Peyer's patch (tissue), 4 donors: ENCODE measurements at regions not wholly inside any gene's neighbourhood (a gene's known extent, or its start where the extent isn't known, plus 50 kb on each side); places are given as distances from the start of the nearest gene placed in this dataset.

Experiments used
- POLR2A ChIP-seq, 2 donors: fragments of 450-650 bp; IDR thresholded peaks; one replicate each; pipeline ENCODE4 v1.5.1; 2017; ENCODE audit warnings: antibody characterized with exemption in 2 of 2, mild to moderate bottlenecking in 2 of 2, moderate library complexity in 2 of 2
- TF ChIP-seq, protein P1 (sequence below), 6 experiments: fragments of 450-650 bp in 4 of 6; fragments of 200-600 bp in 2 of 6; sonication (generic) in 1 of 6; IDR thresholded peaks; one replicate each; pipeline ENCODE4 v1.5.1; 2017 to 2019; ENCODE audit warnings: antibody characterized with exemption in 6 of 6, mild to moderate bottlenecking in 3 of 6, moderate library complexity in 1 of 6

DNA sequence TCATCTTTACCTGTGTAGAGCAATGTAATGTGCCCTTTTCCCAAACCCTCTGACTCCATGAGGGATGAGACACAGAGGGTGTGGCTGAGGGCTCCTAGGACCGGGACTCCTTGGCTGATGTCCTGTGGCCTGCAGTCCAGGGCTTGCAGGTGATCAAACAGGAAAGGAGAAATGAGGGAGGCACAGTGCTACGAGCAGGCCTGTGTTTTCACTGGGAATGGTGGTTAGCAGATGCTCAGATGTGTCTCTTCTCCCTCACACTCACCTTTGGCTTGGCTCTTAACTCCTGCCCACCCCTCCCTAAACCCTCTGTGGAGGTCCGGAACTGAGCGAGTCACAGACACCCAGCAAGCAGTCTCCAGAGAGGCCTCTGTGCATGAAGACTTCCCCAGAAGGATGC lies 254.4 kb downstream of the DAD1 start:
- TF ChIP-seq, protein P1, sequence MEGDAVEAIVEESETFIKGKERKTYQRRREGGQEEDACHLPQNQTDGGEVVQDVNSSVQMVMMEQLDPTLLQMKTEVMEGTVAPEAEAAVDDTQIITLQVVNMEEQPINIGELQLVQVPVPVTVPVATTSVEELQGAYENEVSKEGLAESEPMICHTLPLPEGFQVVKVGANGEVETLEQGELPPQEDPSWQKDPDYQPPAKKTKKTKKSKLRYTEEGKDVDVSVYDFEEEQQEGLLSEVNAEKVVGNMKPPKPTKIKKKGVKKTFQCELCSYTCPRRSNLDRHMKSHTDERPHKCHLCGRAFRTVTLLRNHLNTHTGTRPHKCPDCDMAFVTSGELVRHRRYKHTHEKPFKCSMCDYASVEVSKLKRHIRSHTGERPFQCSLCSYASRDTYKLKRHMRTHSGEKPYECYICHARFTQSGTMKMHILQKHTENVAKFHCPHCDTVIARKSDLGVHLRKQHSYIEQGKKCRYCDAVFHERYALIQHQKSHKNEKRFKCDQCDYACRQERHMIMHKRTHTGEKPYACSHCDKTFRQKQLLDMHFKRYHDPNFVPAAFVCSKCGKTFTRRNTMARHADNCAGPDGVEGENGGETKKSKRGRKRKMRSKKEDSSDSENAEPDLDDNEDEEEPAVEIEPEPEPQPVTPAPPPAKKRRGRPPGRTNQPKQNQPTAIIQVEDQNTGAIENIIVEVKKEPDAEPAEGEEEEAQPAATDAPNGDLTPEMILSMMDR (IDR thresholded peaks at IDR 0.05): no peak
- TF ChIP-seq POLR2A (IDR thresholded peaks at IDR 0.05): no peak
